ENCODE measurements at regions not wholly inside any gene's neighbourhood (a gene's known extent, or its start where the extent isn't known, plus 50 kb on each side); places are given as distances from the start of the nearest gene placed in this dataset.

DNA sequence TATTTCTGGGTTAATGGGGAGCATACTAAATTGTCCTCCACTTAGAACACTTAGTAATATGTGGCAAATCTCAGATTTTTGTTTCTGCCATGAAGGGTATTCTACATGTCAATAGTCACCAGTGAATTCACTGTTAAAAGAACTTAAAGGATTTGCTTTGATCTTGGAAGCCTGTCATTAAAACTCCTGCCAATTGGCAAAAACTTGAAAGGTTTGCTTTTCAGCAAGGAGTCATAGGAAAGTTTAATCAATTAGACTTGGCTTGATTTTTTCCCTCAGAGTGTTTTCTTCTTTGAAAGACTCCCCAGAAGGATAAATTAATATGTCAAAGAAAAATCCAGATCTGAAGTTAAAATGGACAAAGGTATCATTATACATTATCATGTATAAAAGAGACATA lies 671.9 kb upstream of the PKDCC start:
- TF ChIP-seq POLR2AphosphoS5 (IDR thresholded peaks at IDR 0.05; ENCODE audit: low read depth, low read length) (no peak), TAF1 (IDR thresholded peaks at IDR 0.05; ENCODE audit: borderline replicate concordance, insufficient read depth, low read length) (no peak)

DNA sequence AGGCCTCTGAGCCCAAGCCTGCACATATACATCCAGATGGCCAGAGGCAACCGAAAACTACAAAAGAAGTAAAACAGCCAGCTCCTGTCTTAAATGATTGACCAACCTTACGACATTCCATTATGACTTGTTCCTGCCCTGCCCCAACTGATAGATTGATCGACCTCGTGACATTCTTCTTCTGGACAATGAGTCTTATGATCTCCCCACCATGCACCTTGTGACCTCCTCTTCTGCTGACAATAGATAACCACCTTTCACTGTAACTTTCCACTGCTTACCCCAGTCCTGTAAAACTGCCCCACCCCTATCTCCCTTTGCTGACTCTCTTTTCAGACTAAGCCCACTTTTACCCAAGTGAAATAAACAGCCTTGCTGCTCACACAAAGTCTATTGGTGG lies 670.0 kb upstream of the PKDCC start:
- TF ChIP-seq SIN3A (IDR thresholded peaks at IDR 0.05; ENCODE audit: borderline replicate concordance, insufficient read depth, low read length) (no peak), FOXP2 (optimal IDR thresholded peaks at IDR 0.05; ENCODE audit: borderline replicate concordance, extremely low read depth, extremely low read length, insufficient read depth) (no peak), REST (IDR thresholded peaks at IDR 0.05; ENCODE audit: insufficient read depth in 1 of 2, low read depth in 2 of 2, low read length in 2 of 2) (no peak), POLR2AphosphoS5 (IDR thresholded peaks at IDR 0.05; ENCODE audit: low read depth, low read length) (no peak), TAF1 (IDR thresholded peaks at IDR 0.05; ENCODE audit: borderline replicate concordance, insufficient read depth, low read length) (no peak)

DNA sequence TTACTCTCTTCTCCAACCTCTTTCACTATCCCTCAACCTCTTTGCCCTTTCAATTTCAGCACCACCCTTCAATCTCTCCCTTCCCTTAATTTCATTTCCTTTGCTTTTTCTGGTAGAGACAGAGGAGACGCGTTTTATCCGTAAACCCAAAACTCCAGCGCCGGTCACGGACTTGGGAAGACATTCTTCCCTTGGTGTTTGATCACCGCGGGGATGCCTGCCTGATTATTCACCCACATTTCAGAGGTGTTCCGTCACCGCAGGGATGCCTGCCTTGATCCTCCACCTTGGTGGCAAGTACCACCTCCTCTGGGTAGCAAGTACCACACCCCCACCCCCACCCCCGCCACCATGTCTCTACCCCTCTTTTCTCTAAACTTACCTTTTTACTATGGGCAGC lies 669.4 kb upstream of the PKDCC start:
- no peak for TF ChIP-seq REST (IDR thresholded peaks at IDR 0.05; ENCODE audit: insufficient read depth in 1 of 2, low read depth in 2 of 2, low read length in 2 of 2)
- TF ChIP-seq POLR2AphosphoS5 (IDR thresholded peaks at IDR 0.05; ENCODE audit: low read depth, low read length), result no peak
- TF ChIP-seq FOXP2 (optimal IDR thresholded peaks at IDR 0.05; ENCODE audit: borderline replicate concordance, extremely low read depth, extremely low read length, insufficient read depth), result no peak
- no peak for TF ChIP-seq TAF1 (IDR thresholded peaks at IDR 0.05; ENCODE audit: borderline replicate concordance, insufficient read depth, low read length)
- TF ChIP-seq SIN3A (IDR thresholded peaks at IDR 0.05; ENCODE audit: borderline replicate concordance, insufficient read depth, low read length), result no peak

DNA sequence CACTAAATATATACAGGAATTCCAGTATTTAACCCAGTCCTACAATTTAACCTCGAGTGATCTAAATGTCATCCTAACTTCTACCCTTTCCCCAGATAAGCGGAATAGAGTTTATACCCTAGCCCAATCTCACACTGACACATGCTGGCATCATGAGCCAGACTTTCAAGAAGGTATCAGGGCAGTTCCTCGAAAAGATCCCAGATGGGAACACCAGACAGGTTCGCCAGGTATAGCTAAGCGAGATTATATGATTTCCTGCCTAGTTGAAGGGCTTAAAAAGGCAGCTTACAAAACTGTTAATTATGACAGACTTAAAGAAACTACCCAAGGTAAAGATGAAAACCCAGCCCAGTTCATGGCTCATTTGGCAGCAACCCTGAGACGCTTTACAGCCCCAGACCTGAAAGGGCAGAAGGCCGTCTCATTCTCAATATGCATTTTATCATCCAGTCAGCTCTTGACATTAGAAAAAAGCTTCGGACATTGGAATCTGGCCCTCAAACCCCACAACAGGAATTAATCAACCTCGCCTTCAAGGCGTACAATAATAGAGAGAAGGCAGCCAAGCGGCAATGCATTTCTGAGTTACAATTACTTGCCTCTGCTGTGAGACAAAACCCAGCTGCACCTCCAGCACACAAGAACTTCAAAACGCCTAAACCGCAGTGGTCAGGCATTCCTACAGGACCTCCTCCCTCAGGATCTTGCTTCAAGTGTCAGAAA lies 668.2 kb upstream of the PKDCC start:
- no peak for TF ChIP-seq FOXP2 (optimal IDR thresholded peaks at IDR 0.05; ENCODE audit: borderline replicate concordance, extremely low read depth, extremely low read length, insufficient read depth)
- no peak for TF ChIP-seq REST (IDR thresholded peaks at IDR 0.05; ENCODE audit: insufficient read depth in 1 of 2, low read depth in 2 of 2, low read length in 2 of 2)
- no peak for TF ChIP-seq POLR2AphosphoS5 (IDR thresholded peaks at IDR 0.05; ENCODE audit: low read depth, low read length)
- TF ChIP-seq TAF1 (IDR thresholded peaks at IDR 0.05; ENCODE audit: borderline replicate concordance, insufficient read depth, low read length), result no peak
- no peak for TF ChIP-seq SIN3A (IDR thresholded peaks at IDR 0.05; ENCODE audit: borderline replicate concordance, insufficient read depth, low read length)

GRCh38 chr2:41381701-41382100 lies 666.1 kb upstream of the PKDCC start:
- TF ChIP-seq FOXP2 (optimal IDR thresholded peaks at IDR 0.05; ENCODE audit: borderline replicate concordance, extremely low read depth, extremely low read length, insufficient read depth) (no peak), SIN3A (IDR thresholded peaks at IDR 0.05; ENCODE audit: borderline replicate concordance, insufficient read depth, low read length) (no peak), REST (IDR thresholded peaks at IDR 0.05; ENCODE audit: insufficient read depth in 1 of 2, low read depth in 2 of 2, low read length in 2 of 2) (no peak), POLR2AphosphoS5 (IDR thresholded peaks at IDR 0.05; ENCODE audit: low read depth, low read length) (no peak), TAF1 (IDR thresholded peaks at IDR 0.05; ENCODE audit: borderline replicate concordance, insufficient read depth, low read length) (no peak)
